Kidney (tissue), 13 donors: ENCODE measurements at regions not wholly inside any gene's neighbourhood (a gene's known extent, or its start where the extent isn't known, plus 50 kb on each side); places are given as distances from the start of the nearest gene placed in this dataset.
A peak's percentile ranks its signal among the peaks of the same experiment; 100 is the strongest.

Source experiments
- DNase-seq, 5 donors: peaks; one replicate each; pipeline ENCODE4 v3.0.0-alpha.2; 2013 to 2020
- FAIRE-seq: peaks from 2 replicates; lab custom pipeline; 2012; peaks lifted over from hg19 to GRCh38; lab: Jason Lieb, UNC
- H3K27ac ChIP-seq, 2 donors: one replicate each; pipeline ENCODE4 v1.7.0; 2013; ENCODE audit warnings: low read depth in 2 of 2, low read length in 2 of 2, inconsistent platforms in 1 of 2
- H3K27me3 ChIP-seq: one replicate; pipeline ENCODE4 v1.7.1; 2013; ENCODE audit warnings: low read length, inconsistent platforms; ENCODE audit not compliant: control insufficient read depth, insufficient read depth
- H3K36me3 ChIP-seq, 3 donors: one replicate each; pipeline versions ENCODE4 v1.7.0 to v1.7.1; 2013; ENCODE audit warnings: low read length in 3 of 3, control low read depth in 1 of 3, inconsistent platforms in 1 of 3; ENCODE audit not compliant: insufficient read depth in 3 of 3, control insufficient read depth in 2 of 3
- H3K4me1 ChIP-seq, 3 donors: one replicate each; pipeline versions ENCODE4 v1.7.0 to v1.7.1; 2013; ENCODE audit warnings: low read length in 3 of 3, inconsistent platforms in 1 of 3, low read depth in 1 of 3; ENCODE audit not compliant: control insufficient read depth in 2 of 3, insufficient read depth in 2 of 3
- H3K4me3 ChIP-seq, 3 donors: one replicate each; pipeline versions ENCODE4 v1.7.0 to v1.8.1; 2013; ENCODE audit warnings: low read length in 3 of 3, control low read depth in 1 of 3, inconsistent platforms in 1 of 3
- H3K9ac ChIP-seq, 3 donors: one replicate each; pipeline versions ENCODE4 v1.7.0 to v1.7.1; 2013; ENCODE audit warnings: low read length in 3 of 3, control low read depth in 1 of 3, inconsistent platforms in 1 of 3
- H3K9me3 ChIP-seq, 3 donors: one replicate each; pipeline versions ENCODE4 v1.7.0 to v1.7.1; 2013; ENCODE audit warnings: low read length in 3 of 3, control low read depth in 1 of 3, inconsistent platforms in 1 of 3; ENCODE audit not compliant: control insufficient read depth in 2 of 3, insufficient read depth in 1 of 3
- CTCF ChIP-seq: IDR thresholded peaks from 3 replicates; pipeline ENCODE4 v1.5.1; 2012; ENCODE audit warnings: mild to moderate bottlenecking, moderate library complexity, borderline replicate concordance; ENCODE audit not compliant: insufficient read depth; ENCODE audit errors: extremely low read depth
- intact Hi-C: fragments of 100-400 bp; cut with DNase I; formaldehyde crosslinking; loops from one replicate; pipeline ENCODE4 v1.11.1; 2022
- donor health status: control.
- donor health status: control.
- donor health status: control.
- donor health status: control.
- donor health status: control.
- donor health status: DM: yes; HTN: yes; CAD: no.
- donor health status: Normal renal cell carcinoma (clear cell type).

- H3K4me1 ChIP-seq = no peaks in the 10 kb centered on the region
- FAIRE-seq (no peak), DNase-seq (no peak)
- H3K36me3 ChIP-seq = no peaks in the 10 kb centered on the region
- H3K9ac ChIP-seq = no peak overlapping the region
- intact Hi-C loops = no loop called here
- H3K27ac ChIP-seq = no peak overlapping the region
- H3K9me3 ChIP-seq = no peaks in the 10 kb centered on the region
- H3K4me3 ChIP-seq = no peak overlapping the region
- H3K27me3 ChIP-seq = no peaks in the 10 kb centered on the region
- TF ChIP-seq CTCF = no peak
Measured at GRCh38 chr5:97877588-97877987, 694.5 kb upstream of the RIOK2 start.

GRCh38 chr5:97888439-97888838 is 705.4 kb upstream of the RIOK2 start:
- no peaks in the 10 kb centered on the region for H3K27me3 ChIP-seq
- no peaks in the 10 kb centered on the region for H3K9me3 ChIP-seq
- no peak overlapping the region for H3K4me3 ChIP-seq
- no peaks in the 10 kb centered on the region for H3K36me3 ChIP-seq
- DNase-seq (peak in 1 of 5 donors; percentile 14), FAIRE-seq (no peak)
- no peaks in the 10 kb centered on the region for H3K4me1 ChIP-seq
- intact Hi-C loops = no loop called here
- no peak overlapping the region for H3K9ac ChIP-seq
- no peak for TF ChIP-seq CTCF
- no peak overlapping the region for H3K27ac ChIP-seq

GRCh38 chr5:97891971-97892370 is 708.9 kb upstream of the RIOK2 start:
- Histone ChIP-seq H3K36me3 (no peaks in the 10 kb centered on the region), H3K9me3 (no peaks in the 10 kb centered on the region), H3K4me1 (no peaks in the 10 kb centered on the region), H3K27ac (no peak overlapping the region), H3K4me3 (no peak overlapping the region), H3K27me3 (no peaks in the 10 kb centered on the region), H3K9ac (no peak overlapping the region)
- FAIRE-seq (no peak), DNase-seq (no peak)
- intact Hi-C loops = no loop called here
- no peak for TF ChIP-seq CTCF

GRCh38 chr5:97903742-97904141 is 720.7 kb upstream of the RIOK2 start:
- no peak for FAIRE-seq
- intact Hi-C loops = no loop called here
- H3K27ac ChIP-seq = no peak overlapping the region

More at GRCh38 chr5:97903742-97904141, 720.7 kb upstream of the RIOK2 start:
- Histone ChIP-seq H3K4me3 (no peak overlapping the region), H3K9me3 (peaks cover 0 to 4% (median 3%) of the 10 kb centered on the region in 3 donors), H3K36me3 (no peaks in the 10 kb centered on the region), H3K27me3 (no peaks in the 10 kb centered on the region), H3K9ac (no peak overlapping the region), H3K4me1 (no peaks in the 10 kb centered on the region)
- no peak for DNase-seq
- no peak for TF ChIP-seq CTCF
